ENCODE measurements at regions not wholly inside any gene's neighbourhood (a gene's known extent, or its start where the extent isn't known, plus 50 kb on each side); places are given as distances from the start of the nearest gene placed in this dataset.
A peak's percentile ranks its signal among the peaks of the same experiment; 100 is the strongest.

DNA sequence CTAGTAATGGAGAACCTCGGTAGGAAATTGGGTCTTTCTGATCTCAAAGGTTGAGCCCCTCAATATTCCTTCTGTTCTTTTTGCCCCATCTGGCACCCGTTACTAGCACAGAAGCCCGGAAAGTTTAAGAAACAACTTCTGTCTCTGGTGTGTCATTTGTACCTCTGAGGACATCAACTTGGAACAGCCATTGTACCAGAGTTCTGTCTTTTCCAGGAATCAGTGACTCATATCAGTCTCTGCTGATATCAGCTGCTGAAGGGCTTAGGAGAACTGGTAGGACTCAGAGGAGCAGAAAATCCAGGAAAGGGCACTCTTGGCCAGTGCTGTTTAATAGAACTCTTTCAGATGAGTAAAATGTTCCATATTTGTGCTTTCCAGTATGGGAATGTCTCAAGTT is 78.3 kb upstream of the CHD6 start:
- Histone ChIP-seq H3K9me3 (no peaks in the 10 kb centered on the region), H3K4me3 (no peak overlapping the region), H3K27me3 (no peaks in the 10 kb centered on the region), H3K36me3 (no peaks in the 10 kb centered on the region), H3K4me1 (peaks cover 0 to 11% (median 4%) of the 10 kb centered on the region in 4 donors), H3K27ac (no peak overlapping the region)
- no peak for DNase-seq
- intact Hi-C loops (cut with DNase I; ENCODE audit: low total_unique reads): loop anchor here (10.0 kb wide), 1 partner anchor 182 kb away; no protein-coding TSS in a partner anchor
- TF ChIP-seq, protein P1, sequence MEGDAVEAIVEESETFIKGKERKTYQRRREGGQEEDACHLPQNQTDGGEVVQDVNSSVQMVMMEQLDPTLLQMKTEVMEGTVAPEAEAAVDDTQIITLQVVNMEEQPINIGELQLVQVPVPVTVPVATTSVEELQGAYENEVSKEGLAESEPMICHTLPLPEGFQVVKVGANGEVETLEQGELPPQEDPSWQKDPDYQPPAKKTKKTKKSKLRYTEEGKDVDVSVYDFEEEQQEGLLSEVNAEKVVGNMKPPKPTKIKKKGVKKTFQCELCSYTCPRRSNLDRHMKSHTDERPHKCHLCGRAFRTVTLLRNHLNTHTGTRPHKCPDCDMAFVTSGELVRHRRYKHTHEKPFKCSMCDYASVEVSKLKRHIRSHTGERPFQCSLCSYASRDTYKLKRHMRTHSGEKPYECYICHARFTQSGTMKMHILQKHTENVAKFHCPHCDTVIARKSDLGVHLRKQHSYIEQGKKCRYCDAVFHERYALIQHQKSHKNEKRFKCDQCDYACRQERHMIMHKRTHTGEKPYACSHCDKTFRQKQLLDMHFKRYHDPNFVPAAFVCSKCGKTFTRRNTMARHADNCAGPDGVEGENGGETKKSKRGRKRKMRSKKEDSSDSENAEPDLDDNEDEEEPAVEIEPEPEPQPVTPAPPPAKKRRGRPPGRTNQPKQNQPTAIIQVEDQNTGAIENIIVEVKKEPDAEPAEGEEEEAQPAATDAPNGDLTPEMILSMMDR (IDR thresholded peaks at IDR 0.05): no peak

GRCh38 chr20:41694796-41695195 is 76.6 kb upstream of the CHD6 start:
- DNase-seq: no peak
- TF ChIP-seq, protein P1 (IDR thresholded peaks at IDR 0.05): no peak
- Histone ChIP-seq H3K27ac (no peak overlapping the region), H3K4me3 (no peak overlapping the region), H3K36me3 (no peaks in the 10 kb centered on the region), H3K9me3 (no peaks in the 10 kb centered on the region), H3K27me3 (no peaks in the 10 kb centered on the region), H3K4me1 (peaks cover 0 to 11% (median 4%) of the 10 kb centered on the region in 4 donors)
- intact Hi-C loops (cut with DNase I; ENCODE audit: low total_unique reads): loop anchor here (10.0 kb wide), 1 partner anchor 180 kb away; no protein-coding TSS in a partner anchor

DNA sequence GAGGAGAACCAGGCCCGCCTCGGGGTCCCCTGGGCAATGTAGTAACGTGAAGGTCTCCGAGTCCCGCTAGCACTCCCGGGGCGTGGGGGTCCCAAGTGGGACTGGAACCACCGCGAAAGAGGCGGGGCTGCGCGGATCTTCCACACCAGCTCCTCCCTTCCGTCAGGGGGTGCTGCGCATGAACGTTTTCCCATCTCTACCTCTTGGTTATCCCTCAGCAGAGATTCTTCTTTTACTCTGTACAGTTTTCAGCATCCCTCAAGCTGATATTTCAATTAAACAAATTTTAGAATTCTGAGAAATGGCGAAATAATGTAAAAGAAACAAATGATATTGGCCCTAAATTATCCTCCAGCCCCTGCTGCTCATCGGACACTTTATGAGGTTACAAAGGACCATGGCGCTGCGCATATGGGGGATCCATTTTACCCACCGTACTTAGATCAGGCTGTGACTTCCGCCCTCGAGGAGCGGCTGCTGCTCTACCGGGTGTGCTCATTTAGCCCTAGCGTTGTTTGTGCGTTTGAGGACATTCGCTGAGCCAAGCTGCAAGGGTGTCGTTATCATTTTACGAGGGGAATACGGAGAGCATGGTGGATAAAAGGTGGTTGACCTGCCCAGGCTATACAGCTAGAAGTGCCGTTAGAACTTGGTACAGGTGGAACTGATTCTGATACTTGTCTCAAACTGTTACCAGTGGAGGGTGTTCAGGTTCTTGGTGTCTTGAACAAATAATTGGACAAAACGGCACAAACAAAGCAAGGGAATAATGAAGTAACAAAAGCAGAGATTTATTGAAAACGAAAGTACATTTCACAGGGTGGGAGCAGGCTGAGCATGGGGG is 75.2 kb upstream of the CHD6 start:
- TF ChIP-seq, protein P1 (IDR thresholded peaks at IDR 0.05): peak; percentile 27 to 46
- intact Hi-C loops (cut with DNase I; ENCODE audit: low total_unique reads): loop anchor here (10.0 kb wide), 1 partner anchor 179 kb away; no protein-coding TSS in a partner anchor
- peak overlapping the region; percentile 74 to 79 for H3K4me3 ChIP-seq
- no peaks in the 10 kb centered on the region for H3K27me3 ChIP-seq
- peaks cover 0 to 11% (median 4%) of the 10 kb centered on the region in 4 donors for H3K4me1 ChIP-seq
- peak overlapping the region; percentile 90 to 94 for H3K27ac ChIP-seq
- H3K36me3 ChIP-seq: no peaks in the 10 kb centered on the region
- no peaks in the 10 kb centered on the region for H3K9me3 ChIP-seq
- DNase-seq: peak; percentile 84 to 87

DNA sequence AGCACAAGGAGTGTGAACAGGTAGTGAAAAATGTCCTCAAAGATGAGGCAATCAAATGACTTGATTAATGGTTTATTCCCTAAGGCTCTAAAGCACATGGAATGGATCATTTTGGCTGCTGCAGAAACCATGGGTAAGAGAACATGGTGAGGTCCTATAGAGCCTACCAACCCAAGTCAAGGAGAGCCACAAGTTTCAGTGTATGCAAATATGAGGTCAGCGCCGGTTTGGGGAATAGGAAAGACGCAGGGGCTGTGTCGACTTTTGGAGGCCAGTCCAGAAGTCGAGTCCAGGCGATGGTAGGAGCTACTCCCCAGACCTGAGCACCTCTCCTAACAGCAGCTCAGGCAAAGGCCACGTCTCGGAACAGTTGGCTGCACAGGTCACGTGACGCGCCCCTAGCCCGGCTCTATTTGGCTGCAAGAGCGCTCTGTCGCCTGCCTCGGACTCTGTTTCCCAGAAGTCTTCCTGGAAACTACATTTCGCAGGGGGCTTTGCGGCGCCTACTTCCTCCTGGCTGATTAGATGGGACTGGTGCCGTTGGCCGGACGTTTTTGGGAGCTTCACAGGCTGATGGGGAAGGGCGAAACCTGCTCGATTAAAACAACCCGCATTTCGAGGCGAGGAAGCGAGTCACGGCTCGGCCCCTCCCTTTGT is 74.4 kb upstream of the CHD6 start:
- peak; percentile 84 to 92 for DNase-seq
- TF ChIP-seq, protein P1 (IDR thresholded peaks at IDR 0.05): no peak
- intact Hi-C loops (cut with DNase I; ENCODE audit: low total_unique reads): loop anchor here (10.0 kb wide), 1 partner anchor 178 kb away; no protein-coding TSS in a partner anchor

DNA sequence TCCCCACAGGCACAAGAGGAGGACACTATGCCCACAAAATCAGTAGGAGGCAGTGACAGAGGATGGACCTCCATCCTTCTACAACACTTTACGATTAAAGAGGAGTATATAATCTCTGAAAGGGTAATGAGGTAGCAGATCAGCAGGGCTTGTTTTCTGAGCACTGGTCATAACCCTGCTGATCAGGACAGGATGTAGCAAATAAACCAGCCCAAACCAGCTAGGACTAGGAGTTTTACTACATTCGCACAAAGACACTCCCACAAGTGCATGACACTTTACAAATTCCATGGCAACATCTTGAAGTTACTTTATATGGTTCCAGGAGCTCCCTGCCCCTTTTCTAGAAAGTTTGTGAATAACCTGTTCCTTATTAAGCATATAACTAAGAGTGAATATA is 73.3 kb upstream of the CHD6 start:
- no peak overlapping the region for H3K4me3 ChIP-seq
- peaks cover 0 to 5% of the 10 kb centered on the region in 2 donors for H3K27me3 ChIP-seq
- peaks cover 0 to 11% (median 4%) of the 10 kb centered on the region in 4 donors for H3K4me1 ChIP-seq
- TF ChIP-seq, protein P1 (IDR thresholded peaks at IDR 0.05): no peak
- no peaks in the 10 kb centered on the region for H3K36me3 ChIP-seq
- H3K27ac ChIP-seq: no peak overlapping the region
- H3K9me3 ChIP-seq: no peaks in the 10 kb centered on the region
- intact Hi-C loops (cut with DNase I; ENCODE audit: low total_unique reads): loop anchor here (10.0 kb wide), 1 partner anchor 177 kb away; no protein-coding TSS in a partner anchor
- no peak for DNase-seq

More for the DNA sequence above, 74.4 kb upstream of the CHD6 start:
- Histone ChIP-seq H3K36me3 (no peaks in the 10 kb centered on the region), H3K4me3 (peak overlapping the region; percentile 74 to 79), H3K27me3 (peaks cover 0 to 4% of the 10 kb centered on the region in 2 donors), H3K27ac (peak overlapping the region; percentile 90 to 94), H3K4me1 (peaks cover 0 to 11% (median 4%) of the 10 kb centered on the region in 4 donors), H3K9me3 (no peaks in the 10 kb centered on the region)

Data from tibial artery (tissue), 4 donors.